SK-N-SH (cell line): ENCODE measurements at regions not wholly inside any gene's neighbourhood (a gene's known extent, or its start where the extent isn't known, plus 50 kb on each side); places are given as distances from the start of the nearest gene placed in this dataset.

Source experiments
- CTCF ChIA-PET: fragments of 300-600, 350-600 bp; formaldehyde crosslinking; extraction: SDS; loops from one replicate; lab custom pipeline; 2021; lab: Yijun Ruan, JAX
- POLR2A ChIA-PET: fragments of 350-600 bp; sonication (Branson Sonifier 250); formaldehyde crosslinking; extraction: SDS; loops from one replicate; lab custom pipeline; 2020; ENCODE audit warnings: antibody characterized with exemption, inconsistent platforms; lab: Yijun Ruan, JAX
- DNase-seq: peaks from one replicate; pipeline ENCODE4 v3.0.0; 2012
- H2AFZ ChIP-seq: fragments of 200-600 bp; sonication (generic); 2 replicates; pipeline ENCODE4 v1.8.1; 2016; ENCODE audit warnings: antibody characterized with exemption, mild to moderate bottlenecking, low read depth
- H3F3A ChIP-seq: fragments of 200-600 bp; sonication (generic); replicated peaks from 2 replicates; pipeline ENCODE3; 2016; ENCODE audit warnings: antibody characterized with exemption, mild to moderate bottlenecking; ENCODE audit not compliant: insufficient read depth
- H3K27ac ChIP-seq, 2 experiments: fragments of 200-500 bp in 1 of 2; fragments of 200-600 bp in 1 of 2; sonication (Bioruptor generic) in 1 of 2; sonication (generic), shearing (Covaris generic) in 1 of 2; 2 replicates each; pipeline versions ENCODE4 v1.5.1 to v1.6.1; 2014 to 2016; ENCODE audit warnings: low read depth in 2 of 2, inconsistent platforms in 1 of 2, low read length in 1 of 2, mild to moderate bottlenecking in 1 of 2, mixed read lengths in 1 of 2
- H3K27me3 ChIP-seq: fragments of 200-600 bp; sonication (generic), shearing (Covaris generic); 2 replicates; pipeline ENCODE4 v1.6.1; 2016; ENCODE audit warnings: mixed run types; ENCODE audit not compliant: insufficient read depth
- H3K36me3 ChIP-seq, 2 experiments: fragments of 200-500 bp in 1 of 2; fragments of 200-600 bp in 1 of 2; sonication (Bioruptor generic) in 1 of 2; sonication (generic) in 1 of 2; replicated peaks in 1 of 2; 2 replicates each; pipeline versions ENCODE3 to v1.5.1; 2014 to 2016; ENCODE audit warnings: low read length in 1 of 2, mild to moderate bottlenecking in 1 of 2; ENCODE audit not compliant: insufficient read depth in 2 of 2, control insufficient read depth in 1 of 2
- H3K4me1 ChIP-seq, 2 experiments: fragments of 200-500 bp in 1 of 2; fragments of 200-600 bp in 1 of 2; sonication (Bioruptor generic) in 1 of 2; sonication (generic), shearing (Covaris generic) in 1 of 2; 2 replicates each; pipeline versions ENCODE4 v1.5.1 to v1.6.1; 2014 to 2016; ENCODE audit warnings: low read depth in 1 of 2, low read length in 1 of 2, mixed run types in 1 of 2; ENCODE audit not compliant: insufficient read depth in 2 of 2, control insufficient read depth in 1 of 2
- H3K4me2 ChIP-seq: fragments of 200-600 bp; sonication (generic), shearing (Covaris generic); 2 replicates; pipeline ENCODE4 v1.6.1; 2017; ENCODE audit warnings: mixed run types
- H3K4me3 ChIP-seq, 2 experiments: fragments of 200-500 bp in 1 of 2; fragments of 200-600 bp in 1 of 2; sonication (Bioruptor generic) in 1 of 2; sonication (generic), shearing (Covaris generic) in 1 of 2; 2 replicates each; pipeline versions ENCODE4 v1.5.1 to v1.8.1; 2014 to 2016; ENCODE audit warnings: low read depth in 2 of 2, inconsistent platforms in 1 of 2, low read length in 1 of 2, mild to moderate bottlenecking in 1 of 2, mixed read lengths in 1 of 2, moderate library complexity in 1 of 2
- H3K79me2 ChIP-seq: fragments of 200-600 bp; sonication (generic); 2 replicates; pipeline ENCODE4 v1.8.1; 2017; ENCODE audit warnings: mild to moderate bottlenecking; ENCODE audit not compliant: insufficient read depth
- H3K9ac ChIP-seq: fragments of 200-600 bp; sonication (generic); 2 replicates; pipeline ENCODE4 v1.6.1; 2017; ENCODE audit warnings: mixed run types
- H3K9me2 ChIP-seq: fragments of 200-600 bp; sonication (generic); 2 replicates; pipeline ENCODE4 v1.6.1; 2017; ENCODE audit warnings: mixed run types
- H3K9me3 ChIP-seq: fragments of 200-600 bp; sonication (generic); 2 replicates; pipeline ENCODE4 v1.6.1; 2017; ENCODE audit warnings: mixed run types, mild to moderate bottlenecking, moderate library complexity
- H4K20me1 ChIP-seq: fragments of 200-600 bp; sonication (generic); 2 replicates; pipeline ENCODE4 v1.6.1; 2017; ENCODE audit warnings: mild to moderate bottlenecking, mixed run types; ENCODE audit not compliant: insufficient read depth
- CHD2 ChIP-seq: fragments of 150-350 bp; IDR thresholded peaks from 2 replicates; pipeline ENCODE4 v1.6.1; 2018; ENCODE audit warnings: low read length; ENCODE audit not compliant: partially characterized antibody
- EZH2phosphoT487 ChIP-seq: fragments of 200-600 bp; sonication (generic); IDR thresholded peaks from 2 replicates; pipeline ENCODE4 v1.6.1; 2017; ENCODE audit warnings: low read depth, mixed run types, mild to moderate bottlenecking, antibody characterized with exemption, moderate library complexity, borderline replicate concordance
- FOXJ3 ChIP-seq: sonication (generic); formaldehyde crosslinking; IDR thresholded peaks from 2 replicates; pipeline ENCODE4 v1.5.1; 2020; ENCODE audit warnings: mild to moderate bottlenecking, missing genetic modification reagents
- GABPA ChIP-seq: IDR thresholded peaks from 2 replicates; pipeline ENCODE4 v1.4.0; 2012; ENCODE audit warnings: low read depth, mild to moderate bottlenecking
- GATA2 ChIP-seq: sonication (generic); formaldehyde crosslinking; IDR thresholded peaks from 2 replicates; pipeline ENCODE4 v1.5.0; 2020; ENCODE audit warnings: mild to moderate bottlenecking, missing genetic modification reagents
- JUND ChIP-seq: IDR thresholded peaks from 2 replicates; pipeline ENCODE4 v1.4.0; 2012
- NRF1 ChIP-seq: IDR thresholded peaks from 2 replicates; pipeline ENCODE4 v1.6.1; 2012; ENCODE audit warnings: low read depth, mild to moderate bottlenecking, low read length
- POLR2AphosphoS5 ChIP-seq: IDR thresholded peaks from 2 replicates; pipeline ENCODE4 v1.6.1; 2012; ENCODE audit warnings: low read depth, low read length
- RAD21 ChIP-seq: IDR thresholded peaks from 2 replicates; pipeline ENCODE4 v1.6.1; 2012; ENCODE audit warnings: mild to moderate bottlenecking, low read length
- RFX5 ChIP-seq: IDR thresholded peaks from 2 replicates; pipeline ENCODE4 v1.6.1; 2012; ENCODE audit warnings: mild to moderate bottlenecking, improper control_type of control experiment, low read length
- SIN3A ChIP-seq: IDR thresholded peaks from 2 replicates; pipeline ENCODE4 v1.6.1; 2012; ENCODE audit warnings: low read depth, mild to moderate bottlenecking, low read length, moderate library complexity, borderline replicate concordance
- TCF12 ChIP-seq: IDR thresholded peaks from 2 replicates; pipeline ENCODE4 v1.4.0; 2012
- WGBS: methylation state at CpG from one replicate; pipeline ENCODE4 v1.1.6; 2017; ENCODE audit warnings: low lambda C conversion rate; 5-methylcytosine and 5-hydroxymethylcytosine counted together
- TF ChIP-seq, protein P1 (sequence below): fragments of 200-600 bp; sonication (generic); IDR thresholded peaks from 2 replicates; pipeline ENCODE4 v1.6.1; 2017; ENCODE audit warnings: antibody characterized with exemption, mild to moderate bottlenecking, moderate library complexity
- TF ChIP-seq, protein P2 (sequence below): IDR thresholded peaks from 2 replicates; pipeline ENCODE4 v1.4.0; 2012; ENCODE audit warnings: low read depth
- TF ChIP-seq, protein P3 (sequence below): IDR thresholded peaks from 2 replicates; pipeline ENCODE4; 2012
- TF ChIP-seq, protein P4 (sequence below): IDR thresholded peaks from 2 replicates; pipeline ENCODE4 v1.4.0; 2012; ENCODE audit warnings: low read depth, borderline replicate concordance
- TF ChIP-seq, protein P5 (sequence below): fragments of 150-350 bp; IDR thresholded peaks from 2 replicates; pipeline ENCODE4 v1.6.1; 2017; ENCODE audit warnings: antibody characterized with exemption, low read length, low read depth, borderline replicate concordance

DNA sequence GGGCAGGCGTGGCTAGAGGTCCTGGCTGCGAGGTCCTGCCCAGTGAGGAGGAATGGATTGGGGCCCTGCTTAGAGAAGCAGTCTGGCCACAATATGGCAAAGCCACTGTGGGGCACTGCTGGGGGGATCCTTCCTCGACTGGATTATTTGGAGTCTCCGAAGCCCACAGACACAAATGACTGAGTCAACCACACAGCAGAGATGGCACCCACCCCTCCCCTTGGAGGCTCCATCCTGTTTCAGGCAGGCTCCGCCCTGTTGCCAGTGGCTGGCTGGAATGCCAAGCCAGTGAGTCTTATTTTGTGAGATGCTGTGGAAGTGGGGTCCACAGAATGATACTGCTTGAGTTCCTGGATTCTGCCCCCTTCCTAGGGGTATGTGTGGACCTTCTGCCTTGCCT lies 363.9 kb downstream of the PPP1R2C start:
- CTCF ChIA-PET = no interaction called here
- no peak overlapping the region for H2AFZ ChIP-seq
- no peak for DNase-seq

More for the DNA sequence above, 363.9 kb downstream of the PPP1R2C start:
- H3F3A ChIP-seq = no peaks in the 10 kb centered on the region
- H3K4me3 ChIP-seq = no peak overlapping the region
- H3K9ac ChIP-seq = no peak overlapping the region
- no peaks in the 10 kb centered on the region for H3K27me3 ChIP-seq
- TF ChIP-seq NRF1 (no peak), FOXJ3 (CRISPR knock-in tag) (no peak), POLR2AphosphoS5 (no peak), TCF12 (no peak), EZH2phosphoT487 (no peak), RAD21 (no peak), GATA2 (no peak), CHD2 (no peak), RFX5 (no peak), JUND (no peak), SIN3A (no peak), GABPA (no peak)
- TF ChIP-seq, protein P1, sequence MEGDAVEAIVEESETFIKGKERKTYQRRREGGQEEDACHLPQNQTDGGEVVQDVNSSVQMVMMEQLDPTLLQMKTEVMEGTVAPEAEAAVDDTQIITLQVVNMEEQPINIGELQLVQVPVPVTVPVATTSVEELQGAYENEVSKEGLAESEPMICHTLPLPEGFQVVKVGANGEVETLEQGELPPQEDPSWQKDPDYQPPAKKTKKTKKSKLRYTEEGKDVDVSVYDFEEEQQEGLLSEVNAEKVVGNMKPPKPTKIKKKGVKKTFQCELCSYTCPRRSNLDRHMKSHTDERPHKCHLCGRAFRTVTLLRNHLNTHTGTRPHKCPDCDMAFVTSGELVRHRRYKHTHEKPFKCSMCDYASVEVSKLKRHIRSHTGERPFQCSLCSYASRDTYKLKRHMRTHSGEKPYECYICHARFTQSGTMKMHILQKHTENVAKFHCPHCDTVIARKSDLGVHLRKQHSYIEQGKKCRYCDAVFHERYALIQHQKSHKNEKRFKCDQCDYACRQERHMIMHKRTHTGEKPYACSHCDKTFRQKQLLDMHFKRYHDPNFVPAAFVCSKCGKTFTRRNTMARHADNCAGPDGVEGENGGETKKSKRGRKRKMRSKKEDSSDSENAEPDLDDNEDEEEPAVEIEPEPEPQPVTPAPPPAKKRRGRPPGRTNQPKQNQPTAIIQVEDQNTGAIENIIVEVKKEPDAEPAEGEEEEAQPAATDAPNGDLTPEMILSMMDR = no peak
- TF ChIP-seq, protein P2, sequence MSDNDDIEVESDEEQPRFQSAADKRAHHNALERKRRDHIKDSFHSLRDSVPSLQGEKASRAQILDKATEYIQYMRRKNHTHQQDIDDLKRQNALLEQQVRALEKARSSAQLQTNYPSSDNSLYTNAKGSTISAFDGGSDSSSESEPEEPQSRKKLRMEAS = no peak
- TF ChIP-seq, protein P3, sequence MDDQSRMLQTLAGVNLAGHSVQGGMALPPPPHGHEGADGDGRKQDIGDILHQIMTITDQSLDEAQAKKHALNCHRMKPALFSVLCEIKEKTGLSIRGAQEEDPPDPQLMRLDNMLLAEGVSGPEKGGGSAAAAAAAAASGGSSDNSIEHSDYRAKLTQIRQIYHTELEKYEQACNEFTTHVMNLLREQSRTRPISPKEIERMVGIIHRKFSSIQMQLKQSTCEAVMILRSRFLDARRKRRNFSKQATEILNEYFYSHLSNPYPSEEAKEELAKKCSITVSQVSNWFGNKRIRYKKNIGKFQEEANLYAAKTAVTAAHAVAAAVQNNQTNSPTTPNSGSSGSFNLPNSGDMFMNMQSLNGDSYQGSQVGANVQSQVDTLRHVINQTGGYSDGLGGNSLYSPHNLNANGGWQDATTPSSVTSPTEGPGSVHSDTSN = no peak
- TF ChIP-seq, protein P4, sequence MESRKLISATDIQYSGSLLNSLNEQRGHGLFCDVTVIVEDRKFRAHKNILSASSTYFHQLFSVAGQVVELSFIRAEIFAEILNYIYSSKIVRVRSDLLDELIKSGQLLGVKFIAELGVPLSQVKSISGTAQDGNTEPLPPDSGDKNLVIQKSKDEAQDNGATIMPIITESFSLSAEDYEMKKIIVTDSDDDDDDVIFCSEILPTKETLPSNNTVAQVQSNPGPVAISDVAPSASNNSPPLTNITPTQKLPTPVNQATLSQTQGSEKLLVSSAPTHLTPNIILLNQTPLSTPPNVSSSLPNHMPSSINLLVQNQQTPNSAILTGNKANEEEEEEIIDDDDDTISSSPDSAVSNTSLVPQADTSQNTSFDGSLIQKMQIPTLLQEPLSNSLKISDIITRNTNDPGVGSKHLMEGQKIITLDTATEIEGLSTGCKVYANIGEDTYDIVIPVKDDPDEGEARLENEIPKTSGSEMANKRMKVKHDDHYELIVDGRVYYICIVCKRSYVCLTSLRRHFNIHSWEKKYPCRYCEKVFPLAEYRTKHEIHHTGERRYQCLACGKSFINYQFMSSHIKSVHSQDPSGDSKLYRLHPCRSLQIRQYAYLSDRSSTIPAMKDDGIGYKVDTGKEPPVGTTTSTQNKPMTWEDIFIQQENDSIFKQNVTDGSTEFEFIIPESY = no peak
- TF ChIP-seq, protein P5, sequence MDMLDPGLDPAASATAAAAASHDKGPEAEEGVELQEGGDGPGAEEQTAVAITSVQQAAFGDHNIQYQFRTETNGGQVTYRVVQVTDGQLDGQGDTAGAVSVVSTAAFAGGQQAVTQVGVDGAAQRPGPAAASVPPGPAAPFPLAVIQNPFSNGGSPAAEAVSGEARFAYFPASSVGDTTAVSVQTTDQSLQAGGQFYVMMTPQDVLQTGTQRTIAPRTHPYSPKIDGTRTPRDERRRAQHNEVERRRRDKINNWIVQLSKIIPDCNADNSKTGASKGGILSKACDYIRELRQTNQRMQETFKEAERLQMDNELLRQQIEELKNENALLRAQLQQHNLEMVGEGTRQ = no peak
- WGBS = 0% methylated on average over 5 of the region's 5 CpGs
- no peak overlapping the region for H3K4me2 ChIP-seq
- no peak overlapping the region for H3K27ac ChIP-seq
- no peaks in the 10 kb centered on the region for H3K4me1 ChIP-seq
- H4K20me1 ChIP-seq = no peaks in the 10 kb centered on the region
- POLR2A ChIA-PET = no interaction called here
- no peaks in the 10 kb centered on the region for H3K79me2 ChIP-seq
- no peaks in the 10 kb centered on the region for H3K36me3 ChIP-seq
- H3K9me2 ChIP-seq = no peaks in the 10 kb centered on the region
- H3K9me3 ChIP-seq = no peaks in the 10 kb centered on the region
